Ectodermal cell (in vitro differentiated cells): ENCODE measurements at regions not wholly inside any gene's neighbourhood (a gene's known extent, or its start where the extent isn't known, plus 50 kb on each side); places are given as distances from the start of the nearest gene placed in this dataset.
"Not testable (repeated sequence)": the region's sequence is repeated elsewhere in the genome, so short reads cannot be mapped to it uniquely, and the experiment has no call there.

Source experiments
- H3K27ac ChIP-seq: 2 replicates; pipeline ENCODE4 v1.7.0; 2013; ENCODE audit warnings: mild to moderate bottlenecking, low read depth, low read length; ENCODE audit not compliant: insufficient read depth, poor library complexity, severe bottlenecking
- H3K27me3 ChIP-seq: 2 replicates; pipeline ENCODE4 v1.7.0; 2013; ENCODE audit warnings: mild to moderate bottlenecking, low read length; ENCODE audit not compliant: insufficient read depth, control insufficient read depth, poor library complexity, severe bottlenecking
- H3K36me3 ChIP-seq: one replicate; pipeline ENCODE4 v1.7.0; 2013; ENCODE audit warnings: low read length; ENCODE audit not compliant: control insufficient read depth, insufficient read depth
- H3K4me1 ChIP-seq: one replicate; pipeline ENCODE4 v1.7.0; 2013; ENCODE audit warnings: low read length; ENCODE audit not compliant: control insufficient read depth, insufficient read depth
- H3K4me3 ChIP-seq: 2 replicates; pipeline ENCODE4 v1.7.0; 2013; ENCODE audit warnings: low read depth, low read length, control low read depth; ENCODE audit not compliant: insufficient read depth
- H3K9me3 ChIP-seq: 2 replicates; pipeline ENCODE4 v1.7.0; 2013; ENCODE audit warnings: mild to moderate bottlenecking, low read length, moderate library complexity; ENCODE audit not compliant: control insufficient read depth
- WGBS, 2 experiments: methylation state at CpG; one replicate each; pipeline ENCODE4 v1.1.7; 2013; ENCODE audit warnings: missing lambda C conversion rate in 2 of 2; 5-methylcytosine and 5-hydroxymethylcytosine counted together

- Histone ChIP-seq H3K9me3 (no peaks in the 10 kb centered on the region), H3K27ac (no peak overlapping the region), H3K36me3 (no peaks in the 10 kb centered on the region), H3K4me3 (no peak overlapping the region), H3K27me3 (no peaks in the 10 kb centered on the region), H3K4me1 (no peaks in the 10 kb centered on the region)
- WGBS, 2 experiments: 86 to 89% methylated on average over 2 of the region's 2 CpGs
Measured at GRCh38 chr20:4444404-4444803, 195.3 kb upstream of the ADRA1D start.

DNA sequence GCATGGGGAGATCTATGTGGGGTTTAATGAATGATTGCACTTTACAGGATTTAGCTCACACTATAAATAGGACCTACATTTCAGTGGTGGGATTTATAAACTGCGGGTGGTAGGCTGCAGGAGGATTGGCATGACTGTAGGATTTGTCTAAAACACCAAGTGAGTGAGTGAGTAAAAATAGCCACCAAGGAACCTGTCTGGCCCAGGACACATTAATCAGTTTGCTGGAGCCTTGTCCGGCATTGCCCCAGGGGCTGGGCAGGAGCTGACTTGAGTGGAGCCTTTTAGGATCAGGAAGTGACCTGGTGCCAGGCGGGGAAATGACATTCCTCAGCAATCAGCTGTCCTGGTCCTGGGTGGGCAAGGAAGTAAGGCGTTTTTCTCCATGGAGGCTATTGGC is 193.9 kb upstream of the ADRA1D start:
- H3K4me3 ChIP-seq: no peak overlapping the region
- no peaks in the 10 kb centered on the region for H3K4me1 ChIP-seq
- H3K36me3 ChIP-seq: no peaks in the 10 kb centered on the region
- no peaks in the 10 kb centered on the region for H3K27me3 ChIP-seq
- H3K9me3 ChIP-seq: no peaks in the 10 kb centered on the region
- H3K27ac ChIP-seq: no peak overlapping the region
- 94 to 98% methylated on average over 3 to 4 of the region's 4 CpGs for WGBS, 2 experiments

GRCh38 chr20:4441871-4442270 is 192.8 kb upstream of the ADRA1D start:
- no peaks in the 10 kb centered on the region for H3K9me3 ChIP-seq
- no peaks in the 10 kb centered on the region for H3K4me1 ChIP-seq
- H3K36me3 ChIP-seq: no peaks in the 10 kb centered on the region
- 79 to 93% methylated on average over 2 to 3 of the region's 3 CpGs for WGBS, 2 experiments
- H3K27ac ChIP-seq: no peak overlapping the region
- H3K4me3 ChIP-seq: no peak overlapping the region
- H3K27me3 ChIP-seq: no peaks in the 10 kb centered on the region

DNA sequence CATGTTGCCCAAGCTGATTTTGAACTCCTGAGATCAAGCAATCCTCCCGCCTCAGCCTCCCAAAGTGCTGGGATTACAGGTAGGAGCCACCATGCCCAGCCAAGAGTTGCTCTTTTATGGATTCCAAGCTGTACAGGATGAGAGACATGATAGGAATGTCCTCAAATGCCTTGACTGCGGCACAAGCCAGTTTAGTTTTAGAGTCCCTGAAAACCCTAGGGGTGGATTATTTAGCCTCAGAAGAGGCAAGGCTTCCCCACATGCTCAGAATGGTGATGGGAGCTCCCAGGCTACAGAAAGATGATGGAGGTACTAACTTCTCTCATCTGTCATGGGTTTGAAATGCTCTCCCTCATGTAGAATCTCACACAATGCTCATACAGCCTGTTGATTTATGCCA is 192.1 kb upstream of the ADRA1D start:
- H3K27me3 ChIP-seq: no peaks in the 10 kb centered on the region
- H3K36me3 ChIP-seq: no peaks in the 10 kb centered on the region
- H3K4me3 ChIP-seq: no peak overlapping the region
- WGBS, 2 experiments: 94 to 97% methylated on average over 2 of the region's 2 CpGs
- no peaks in the 10 kb centered on the region for H3K9me3 ChIP-seq
- H3K27ac ChIP-seq: no peak overlapping the region
- H3K4me1 ChIP-seq: no peaks in the 10 kb centered on the region

GRCh38 chr20:4439461-4439860 is 190.4 kb upstream of the ADRA1D start:
- Histone ChIP-seq H3K9me3 (no peaks in the 10 kb centered on the region), H3K27me3 (no peaks in the 10 kb centered on the region), H3K27ac (no peak overlapping the region), H3K4me3 (no peak overlapping the region), H3K4me1 (no peaks in the 10 kb centered on the region), H3K36me3 (no peaks in the 10 kb centered on the region)
- WGBS, 2 experiments: 79 to 84% methylated on average over 5 of the region's 5 CpGs

DNA sequence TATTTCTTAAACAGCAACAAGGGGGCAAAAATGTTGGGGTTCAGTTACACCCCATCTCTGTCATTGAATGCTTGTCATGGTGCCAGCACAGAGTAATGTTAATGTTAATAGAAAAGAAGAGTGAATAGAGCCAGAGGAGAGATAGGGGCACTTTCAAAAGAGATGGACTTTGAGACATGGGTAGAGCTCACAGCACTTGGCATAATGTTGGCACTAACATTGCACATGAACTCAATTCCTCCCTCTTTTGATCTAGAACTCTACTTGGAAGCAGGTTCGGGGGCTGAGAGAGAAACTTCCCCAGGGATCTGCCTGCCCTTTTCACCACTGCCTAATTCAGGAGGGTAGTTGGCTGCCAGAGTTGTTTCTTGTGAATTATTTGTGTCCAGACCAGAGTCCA is 188.0 kb upstream of the ADRA1D start:
- no peaks in the 10 kb centered on the region for H3K36me3 ChIP-seq
- no peaks in the 10 kb centered on the region for H3K27me3 ChIP-seq
- H3K4me3 ChIP-seq: no peak overlapping the region
- H3K27ac ChIP-seq: no peak overlapping the region
- no peaks in the 10 kb centered on the region for H3K9me3 ChIP-seq
- H3K4me1 ChIP-seq: no peaks in the 10 kb centered on the region
- WGBS, 2 experiments: 95 to 100% methylated on average over 1 of the region's 1 CpG

DNA sequence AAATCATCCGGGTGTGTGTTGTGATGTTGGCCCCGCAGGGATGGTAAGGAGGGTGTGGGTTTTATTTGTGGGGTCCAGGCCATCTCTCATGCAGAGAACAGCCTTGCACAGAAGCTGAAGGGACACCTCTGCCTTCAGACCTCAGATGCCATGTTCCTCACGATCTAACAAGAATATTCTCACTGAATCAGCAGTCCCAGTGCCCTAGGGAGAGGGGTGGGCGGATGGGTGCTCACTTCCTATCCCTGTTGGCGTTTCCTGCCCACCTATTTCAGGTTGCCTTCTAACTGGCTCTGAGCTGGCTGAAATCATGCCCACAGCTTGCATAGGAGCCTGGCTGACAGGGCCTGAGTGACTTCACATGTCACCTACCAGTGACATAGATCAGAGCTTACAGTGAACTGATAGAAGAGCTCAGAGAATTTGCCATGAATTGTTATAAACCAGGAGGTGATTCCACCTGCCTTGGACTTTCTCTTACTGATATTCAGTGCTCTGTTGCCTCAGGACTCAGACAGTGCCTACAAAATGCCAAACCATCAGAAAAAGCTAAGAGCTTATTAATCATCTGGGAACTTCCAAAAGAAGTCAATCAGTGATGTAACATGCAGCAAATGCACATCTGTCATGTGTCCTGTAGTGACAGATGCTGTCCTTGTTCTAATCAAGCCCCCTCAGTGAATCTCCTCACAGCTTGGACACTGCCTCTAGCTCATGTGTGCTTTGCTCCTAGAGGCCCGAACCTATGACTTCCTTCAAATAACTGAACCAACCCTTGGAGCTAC is 186.8 kb upstream of the ADRA1D start:
- Histone ChIP-seq H3K9me3 (no peaks in the 10 kb centered on the region), H3K27ac (no peak overlapping the region), H3K4me1 (no peaks in the 10 kb centered on the region), H3K4me3 (no peak overlapping the region), H3K36me3 (no peaks in the 10 kb centered on the region), H3K27me3 (no peaks in the 10 kb centered on the region)
- 93 to 99% methylated on average over 6 of the region's 6 CpGs for WGBS, 2 experiments

- no peaks in the 10 kb centered on the region for H3K4me1 ChIP-seq
- no peak overlapping the region for H3K27ac ChIP-seq
- H3K9me3 ChIP-seq: no peaks in the 10 kb centered on the region
- WGBS, 2 experiments: 98 to 100% methylated on average over 1 of the region's 1 CpG
- no peaks in the 10 kb centered on the region for H3K27me3 ChIP-seq
- H3K4me3 ChIP-seq: no peak overlapping the region
- no peaks in the 10 kb centered on the region for H3K36me3 ChIP-seq
Measured at GRCh38 chr20:4435225-4435624, 186.1 kb upstream of the ADRA1D start.

DNA sequence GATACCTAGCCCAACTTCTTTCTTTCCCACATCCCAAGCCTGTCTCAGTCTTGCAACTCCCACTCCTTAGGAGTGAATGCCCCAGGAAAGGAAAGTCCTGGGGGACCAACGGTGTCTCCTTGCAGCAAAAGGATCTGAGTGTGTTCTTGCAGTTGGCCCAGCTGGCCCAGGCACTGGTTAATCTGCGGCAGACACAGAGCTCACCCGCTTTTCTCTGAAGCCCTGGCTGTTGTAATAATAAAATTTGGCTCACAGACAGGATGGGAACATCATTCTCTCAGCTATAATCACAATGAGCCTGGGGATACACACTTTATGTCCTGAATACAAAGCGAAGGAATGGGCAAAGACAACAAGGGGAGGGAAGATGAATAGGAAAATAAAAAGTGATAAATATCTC is 185.6 kb upstream of the ADRA1D start:
- Histone ChIP-seq H3K4me3 (no peak overlapping the region), H3K36me3 (no peaks in the 10 kb centered on the region), H3K9me3 (no peaks in the 10 kb centered on the region), H3K4me1 (no peaks in the 10 kb centered on the region), H3K27me3 (no peaks in the 10 kb centered on the region), H3K27ac (no peak overlapping the region)
- 91% methylated on average over 4 of the region's 4 CpGs for WGBS, 2 experiments

DNA sequence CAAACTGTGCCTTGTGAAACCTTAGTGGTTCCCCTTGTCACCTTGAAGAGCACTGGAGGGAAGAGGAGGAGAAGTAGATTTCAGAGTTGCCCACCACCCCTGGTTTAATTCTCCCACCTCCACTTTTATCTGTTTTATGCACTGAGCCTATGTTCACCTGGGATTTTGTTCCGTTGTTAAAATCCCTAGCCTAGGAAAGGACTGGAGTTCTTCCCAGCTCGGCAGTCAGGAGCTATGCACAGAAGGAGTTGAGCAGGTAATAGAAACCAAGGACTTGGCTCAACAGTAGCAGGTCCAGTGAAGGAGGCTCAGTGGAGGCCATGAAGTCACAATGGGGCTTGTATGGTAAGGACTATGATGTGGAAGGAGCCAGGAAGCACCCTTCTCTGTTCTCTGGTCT is 182.4 kb upstream of the ADRA1D start:
- 93 to 96% methylated on average over 2 of the region's 2 CpGs for WGBS, 2 experiments
- no peaks in the 10 kb centered on the region for H3K9me3 ChIP-seq
- no peak overlapping the region for H3K27ac ChIP-seq
- H3K4me1 ChIP-seq: no peaks in the 10 kb centered on the region
- H3K27me3 ChIP-seq: no peaks in the 10 kb centered on the region
- no peaks in the 10 kb centered on the region for H3K36me3 ChIP-seq
- no peak overlapping the region for H3K4me3 ChIP-seq

DNA sequence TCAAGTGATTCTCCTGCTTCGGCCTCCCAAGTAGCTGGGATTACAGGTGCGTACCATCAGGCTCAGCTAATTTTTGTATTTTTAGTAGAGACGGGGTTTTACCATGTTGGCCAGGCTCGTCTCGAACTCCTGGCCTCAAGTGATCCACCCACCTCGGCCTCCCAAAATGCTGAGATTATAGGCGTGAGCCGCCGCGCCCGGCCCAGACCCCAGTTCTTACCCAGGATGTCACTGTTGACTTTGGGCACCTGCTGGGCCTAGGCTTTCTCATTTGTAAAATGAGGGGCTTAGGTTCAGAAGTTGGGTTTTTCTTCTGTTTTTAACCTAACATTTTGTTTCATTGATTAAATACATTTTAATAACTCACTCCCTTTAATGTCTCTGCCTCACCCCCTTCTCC is 181.7 kb upstream of the ADRA1D start:
- H3K9me3 ChIP-seq, H3K27ac ChIP-seq, H3K27me3 ChIP-seq, H3K4me3 ChIP-seq, H3K4me1 ChIP-seq, H3K36me3 ChIP-seq: not testable (repeated sequence)
- WGBS, 2 experiments: 94 to 96% methylated on average over 11 of the region's 11 CpGs
